ENCODE measurements at regions not wholly inside any gene's neighbourhood (a gene's known extent, or its start where the extent isn't known, plus 50 kb on each side); places are given as distances from the start of the nearest gene placed in this dataset.
A peak's percentile ranks its signal among the peaks of the same experiment; 100 is the strongest.

GRCh38 chr4:127052742-127053141 lies 580.0 kb upstream of the INTU start:
- no peak for DNase-seq

- peak; percentile 38 for DNase-seq
Observed at GRCh38 chr4:127055357-127055756, 577.4 kb upstream of the INTU start.

GRCh38 chr4:127069675-127070074 lies 563.1 kb upstream of the INTU start:
- DNase-seq, result no peak

GRCh38 chr4:127071443-127071842 lies 561.3 kb upstream of the INTU start:
- DNase-seq, result no peak

GRCh38 chr4:127080141-127080540 lies 552.6 kb upstream of the INTU start:
- no peak for DNase-seq

- no peak for DNase-seq
Observed at GRCh38 chr4:127081041-127081440, 551.7 kb upstream of the INTU start.

GRCh38 chr4:127082986-127083385 lies 549.8 kb upstream of the INTU start:
- no peak for DNase-seq

GRCh38 chr4:127084666-127085065 lies 548.1 kb upstream of the INTU start:
- peak; percentile 4 for DNase-seq

GRCh38 chr4:127097061-127097460 lies 535.7 kb upstream of the INTU start:
- DNase-seq, result no peak

- no peak for DNase-seq
Observed at GRCh38 chr4:127102361-127102760, 530.4 kb upstream of the INTU start.

GRCh38 chr4:127103681-127104115 lies 529.1 kb upstream of the INTU start:
- no peak for DNase-seq

- DNase-seq, result no peak
Observed at GRCh38 chr4:127113844-127114362, 518.9 kb upstream of the INTU start.

- no peak for DNase-seq
Observed at GRCh38 chr4:127118681-127119080, 514.1 kb upstream of the INTU start.

GRCh38 chr4:127120441-127121090 lies 512.2 kb upstream of the INTU start:
- no peak for DNase-seq

GRCh38 chr4:127124919-127125318 lies 507.8 kb upstream of the INTU start:
- DNase-seq, result no peak

- no peak for DNase-seq
Observed at GRCh38 chr4:127126718-127127117, 506.0 kb upstream of the INTU start.

GRCh38 chr4:127131527-127131926 lies 501.2 kb upstream of the INTU start:
- DNase-seq, result no peak

GRCh38 chr4:127134490-127134889 lies 498.3 kb upstream of the INTU start:
- DNase-seq, result no peak

GRCh38 chr4:127138586-127138985 lies 494.2 kb upstream of the INTU start:
- no peak for DNase-seq

GRCh38 chr4:127139788-127140286 lies 492.9 kb upstream of the INTU start:
- DNase-seq, result no peak

- DNase-seq, result peak; percentile 49
Observed at GRCh38 chr4:127140306-127140705, 492.5 kb upstream of the INTU start.

GRCh38 chr4:127141856-127142255 lies 490.9 kb upstream of the INTU start:
- DNase-seq, result peak; percentile 75

GRCh38 chr4:127143460-127144195 lies 489.1 kb upstream of the INTU start:
- DNase-seq, result peak; percentile 73

GRCh38 chr4:127145006-127145540 lies 487.7 kb upstream of the INTU start:
- DNase-seq, result no peak
